ENCODE measurements at regions not wholly inside any gene's neighbourhood (a gene's known extent, or its start where the extent isn't known, plus 50 kb on each side); places are given as distances from the start of the nearest gene placed in this dataset.

- TF ChIP-seq HINFP (tag; conservative IDR thresholded peaks at IDR 0.05; ENCODE audit: low read depth) (no peak), SIN3A (IDR thresholded peaks at IDR 0.05; ENCODE audit: borderline replicate concordance in 2 of 2, control insufficient read depth in 1 of 2, low read depth in 2 of 2, low read length in 2 of 2) (no peak), SMAD3 (CRISPR knock-in tag; conservative IDR thresholded peaks at IDR 0.05) (no peak), VEZF1 (CRISPR knock-in tag; IDR thresholded peaks at IDR 0.05) (no peak), RAD21 (CRISPR knock-in tag; conservative IDR thresholded peaks at IDR 0.05 in 1 of 2, IDR thresholded peaks at IDR 0.05 in 1 of 2) (no peak)
Measured at GRCh38 chr7:145875267-145875666, 241.3 kb upstream of the CNTNAP2 start (continued).

GRCh38 chr7:145868935-145869334, 247.7 kb upstream of the CNTNAP2 start:
- no peak overlapping the region for H3K4me3 ChIP-seq
- FAIRE-seq = no peak
- 50% methylated on average over 2 of the region's 2 CpGs for WGBS (ENCODE audit: insufficient coverage, low coverage, missing lambda C conversion rate)
- no peaks in the 10 kb centered on the region for H3K9me3 ChIP-seq (replicated peaks; ENCODE audit: control insufficient read depth, insufficient read depth, low read depth, low read length)
- no peaks in the 10 kb centered on the region for H3K27me3 ChIP-seq (ENCODE audit: control insufficient read depth in 2 of 2, insufficient read depth in 2 of 2, low read length in 2 of 2)
- CTCF ChIA-PET (ENCODE audit: low intra/inter-chr PET ratio) = no interaction called here
- peaks cover 4% of the 10 kb centered on the region for H3K9me1 ChIP-seq (ENCODE audit: control insufficient read depth, insufficient read depth, low read length)
- in situ Hi-C loops (cut with MboI) = no loop called here
- no peaks in the 10 kb centered on the region for H3K4me1 ChIP-seq (replicated peaks in 1 of 2; ENCODE audit: control insufficient read depth in 2 of 2, insufficient read depth in 2 of 2, low read length in 2 of 2)
- BruUV-seq (replicated peaks) = no TSS peak
- intact Hi-C loops (cut with micrococcal nuclease) = no loop called here
- POLR2A ChIA-PET = no interaction called here
- ATAC-seq = peak; percentile 60
- H2AFZ ChIP-seq (ENCODE audit: low read depth, low read length) = no peak overlapping the region
- H3K36me3 ChIP-seq (ENCODE audit: control insufficient read depth, insufficient read depth, low read length) = peaks cover 9% of the 10 kb centered on the region; the same call in 2 of the 3 replicates
- H3K27ac ChIP-seq (ENCODE audit: extremely low read depth, low read depth, low read length) = no peak overlapping the region
- no peak overlapping the region for H3K4me2 ChIP-seq (ENCODE audit: insufficient read depth, low read length)
- TF ChIP-seq SNRNP70 (optimal IDR thresholded peaks at IDR 0.05; ENCODE audit: low read depth, low read length) = no peak
- TF ChIP-seq ETV6 (IDR thresholded peaks at IDR 0.05; ENCODE audit: borderline replicate concordance in 1 of 2, low read depth in 2 of 2, low read length in 1 of 2) = no peak
- no peak for TF ChIP-seq ETV6 (CRISPR knock-in tag; IDR thresholded peaks at IDR 0.05; ENCODE audit: borderline replicate concordance)
- no peak for TF ChIP-seq ZNF395 (CRISPR knock-in tag; IDR thresholded peaks at IDR 0.05)
- no peak for TF ChIP-seq HEY1 (CRISPR knock-in tag; IDR thresholded peaks at IDR 0.05; ENCODE audit: borderline replicate concordance)
- TF ChIP-seq ZNF140 (CRISPR knock-in tag; IDR thresholded peaks at IDR 0.05) = no peak
- no peak for TF ChIP-seq ZKSCAN1 (IDR thresholded peaks at IDR 0.05; ENCODE audit: low read depth, low read length)
- TF ChIP-seq IRF2 (CRISPR knock-in tag; IDR thresholded peaks at IDR 0.05) = 0 out of 2 replicates have a peak, but pooled peaks have one; percentile 73
- TF ChIP-seq TEAD2 (tag; IDR thresholded peaks at IDR 0.05) = no peak
- no peak overlapping the region for H3K9ac ChIP-seq (ENCODE audit: insufficient read depth in 1 of 2, low read depth in 2 of 2, low read length in 2 of 2)
- no peak for DNase-seq (ENCODE audit: extremely low read depth in 1 of 4, low spot score in 3 of 4)
- H4K20me1 ChIP-seq (replicated peaks; ENCODE audit: control insufficient read depth, insufficient read depth, low read length) = peaks cover 11% of the 10 kb centered on the region; the same call in 1 of the 2 replicates
- H3K79me2 ChIP-seq (ENCODE audit: control insufficient read depth, insufficient read depth, low read length) = peaks cover 62% of the 10 kb centered on the region

Data from K562 (cell line).